GM12878 (cell line): ENCODE measurements at regions not wholly inside any gene's neighbourhood (a gene's known extent, or its start where the extent isn't known, plus 50 kb on each side); places are given as distances from the start of the nearest gene placed in this dataset.

Experiments used
- ATAC-seq: fragments of 200-7000 bp; cut with Tn5 transposase; 3 replicates; pipeline ENCODE4 v1.9.1; 2020; ENCODE audit warnings: mild to moderate bottlenecking, moderate library complexity
- BruUV-seq: library from RNA; stranded (reverse); fragments of 400-500 nt; replicated peaks from 2 replicates; lab custom pipeline; 2021; lab: Mats Ljungman, UMichigan
- CTCF ChIA-PET: fragments of 300-600 bp; sonication (Branson Sonifier 250); formaldehyde crosslinking; extraction: SDS; loops from one replicate; lab custom pipeline; 2021; ENCODE audit warnings: inconsistent platforms; lab: Yijun Ruan, JAX
- POLR2A ChIA-PET: fragments of 350-600 bp; formaldehyde crosslinking; extraction: SDS; loops from one replicate; lab custom pipeline; 2021; ENCODE audit warnings: inconsistent platforms; lab: Charles Lee
- RAD21 ChIA-PET: fragments of 300-600 bp; sonication (Branson Sonifier 250); formaldehyde crosslinking; loops from one replicate; lab custom pipeline; 2023; ENCODE audit warnings: antibody characterized with exemption; ENCODE audit not compliant: unreplicated experiment; lab: Charles Lee
- SMC1A ChIA-PET: fragments of 300-600 bp; sonication (Branson Sonifier 250); formaldehyde crosslinking; loops from one replicate; lab custom pipeline; 2023; ENCODE audit not compliant: unreplicated experiment, uncharacterized antibody; lab: Charles Lee
- DNase-seq: peaks from one replicate; pipeline ENCODE4 v3.0.0-alpha.2; 2011; ENCODE audit warnings: low read depth, low spot score
- FAIRE-seq: peaks from 3 replicates; lab custom pipeline; 2011; peaks lifted over from hg19 to GRCh38; lab: Jason Lieb, UNC
- H2AFZ ChIP-seq: 2 replicates; pipeline ENCODE4 v1.6.0; 2011; ENCODE audit warnings: low read depth, low read length, control low read depth; ENCODE audit not compliant: control insufficient read depth
- H3K27ac ChIP-seq: 2 replicates; pipeline ENCODE4 v1.5.1; 2011; ENCODE audit warnings: control low read depth; ENCODE audit not compliant: control insufficient read depth, insufficient read depth
- H3K27me3 ChIP-seq, 2 experiments: replicated peaks in 1 of 2; 2 replicates each; pipeline versions ENCODE4 v1.6.0 to v1.6.1; 2011; ENCODE audit warnings: low read length in 1 of 2; ENCODE audit not compliant: control insufficient read depth in 2 of 2, insufficient read depth in 2 of 2
- H3K36me3 ChIP-seq, 2 experiments: 2 replicates each; pipeline ENCODE4 v1.5.1; 2011; ENCODE audit warnings: low read length in 1 of 2; ENCODE audit not compliant: control insufficient read depth in 2 of 2, insufficient read depth in 2 of 2
- H3K4me1 ChIP-seq: 2 replicates; pipeline ENCODE4 v1.6.1; 2011; ENCODE audit warnings: mild to moderate bottlenecking, low read length, moderate library complexity, mixed read lengths; ENCODE audit not compliant: control insufficient read depth, insufficient read depth
- H3K4me2 ChIP-seq: 2 replicates; pipeline ENCODE4 v1.6.0; 2011; ENCODE audit warnings: control low read depth; ENCODE audit not compliant: control insufficient read depth, insufficient read depth
- H3K4me3 ChIP-seq: fragments of 200-600 bp; sonication (generic); 2 replicates; pipeline ENCODE4 v1.5.1; 2016
- H3K79me2 ChIP-seq: 2 replicates; pipeline ENCODE4 v1.6.0; 2011; ENCODE audit warnings: low read length; ENCODE audit not compliant: control insufficient read depth, insufficient read depth
- H3K9ac ChIP-seq: 2 replicates; pipeline ENCODE4 v1.8.0; 2011; ENCODE audit warnings: low read length, control low read depth, mixed read lengths; ENCODE audit not compliant: control insufficient read depth, insufficient read depth
- H3K9me3 ChIP-seq: replicated peaks from 3 replicates; pipeline ENCODE4 v1.5.1; 2011; ENCODE audit warnings: mild to moderate bottlenecking, low read length; ENCODE audit not compliant: control insufficient read depth, insufficient read depth
- H4K20me1 ChIP-seq: 2 replicates; pipeline ENCODE4 v1.6.0; 2011; ENCODE audit not compliant: control insufficient read depth, insufficient read depth
- ATF2 ChIP-seq: IDR thresholded peaks from 2 replicates; pipeline ENCODE4 v1.6.1; 2012; ENCODE audit warnings: low read length, inconsistent platforms
- BHLHE40 ChIP-seq, 2 experiments: fragments of 450-650 bp in 1 of 2; IDR thresholded peaks; 2 replicates each; pipeline ENCODE4 v1.6.1; 2011 to 2017; ENCODE audit warnings: low read depth in 2 of 2, borderline replicate concordance in 1 of 2, improper control_type of control experiment in 1 of 2, low read length in 1 of 2, mild to moderate bottlenecking in 1 of 2
- CEBPB ChIP-seq, 2 experiments: fragments of 150-350 bp in 1 of 2; IDR thresholded peaks; 2 replicates each; pipeline ENCODE4 v1.6.1; 2012 to 2014; ENCODE audit warnings: low read depth in 2 of 2, low read length in 2 of 2, borderline replicate concordance in 1 of 2, inconsistent platforms in 1 of 2
- EED ChIP-seq: sonication (generic); IDR thresholded peaks from 2 replicates; pipeline ENCODE4 v1.6.1; 2016; ENCODE audit warnings: antibody characterized with exemption, low read depth
- EZH2 ChIP-seq: IDR thresholded peaks from 2 replicates; pipeline ENCODE4 v1.6.1; 2012; ENCODE audit warnings: low read depth, mild to moderate bottlenecking, control low read depth, inconsistent platforms, low read length, borderline replicate concordance; ENCODE audit not compliant: control insufficient read depth
- HDAC6 ChIP-seq: fragments of 200-600 bp; sonication (generic); IDR thresholded peaks from one replicate; pipeline ENCODE4 v1.8.0; 2017; ENCODE audit warnings: antibody characterized with exemption; ENCODE audit not compliant: unreplicated experiment
- KAT2A ChIP-seq: conservative IDR thresholded peaks from 2 replicates; pipeline ENCODE4 v1.6.1; 2011; ENCODE audit warnings: low read depth, low read length; ENCODE audit not compliant: control insufficient read depth
- MTA3 ChIP-seq: IDR thresholded peaks from 2 replicates; pipeline ENCODE4 v1.6.1; 2012; ENCODE audit warnings: low read length, inconsistent platforms, borderline replicate concordance
- POLR2AphosphoS5 ChIP-seq: IDR thresholded peaks from 2 replicates; pipeline ENCODE4 v1.6.1; 2011; ENCODE audit warnings: mild to moderate bottlenecking, low read length, inconsistent platforms
- SRF ChIP-seq, 2 experiments: IDR thresholded peaks; 2 replicates each; pipeline ENCODE4 v1.6.1; 2011; ENCODE audit warnings: low read depth in 2 of 2, low read length in 2 of 2, mild to moderate bottlenecking in 1 of 2, moderate library complexity in 1 of 2
- TBL1XR1 ChIP-seq: IDR thresholded peaks from 2 replicates; pipeline ENCODE4 v1.6.1; 2012; ENCODE audit warnings: low read depth, low read length, improper control_type of control experiment
- TCF12 ChIP-seq: IDR thresholded peaks from 2 replicates; pipeline ENCODE4 v1.6.1; 2011; ENCODE audit warnings: low read depth, mild to moderate bottlenecking, low read length
- WRNIP1 ChIP-seq: IDR thresholded peaks from 2 replicates; pipeline ENCODE4 v1.6.1; 2011; ENCODE audit warnings: low read depth, low read length, improper control_type of control experiment, borderline replicate concordance
- YY1 ChIP-seq: IDR thresholded peaks from 2 replicates; pipeline ENCODE4 v1.6.1; 2011; ENCODE audit warnings: low read depth, mild to moderate bottlenecking, low read length
- ZBTB33 ChIP-seq: fragments of 450-650 bp; IDR thresholded peaks from 2 replicates; pipeline ENCODE4 v1.6.1; 2017; ENCODE audit warnings: mild to moderate bottlenecking
- ZNF207 ChIP-seq: fragments of 450-650 bp; IDR thresholded peaks from 2 replicates; pipeline ENCODE4 v1.6.1; 2014; ENCODE audit warnings: antibody characterized with exemption, mild to moderate bottlenecking, borderline replicate concordance
- WGBS: methylation state at CpG from one replicate; pipeline ENCODE4 v1.1.6; 2016; ENCODE audit warnings: low lambda C conversion rate; ENCODE audit not compliant: insufficient replicate concordance, insufficient coverage; ENCODE audit errors: missing lambda C conversion rate; 5-methylcytosine and 5-hydroxymethylcytosine counted together
- in situ Hi-C: fragments of 300-500 bp; cut with MboI; formaldehyde crosslinking; loops from 9 replicates; pipeline ENCODE4 v1.14.3; 2018; ENCODE audit warnings: mixed read lengths
- intact Hi-C: fragments of 100-400 bp; cut with micrococcal nuclease; formaldehyde crosslinking; loops from one replicate; pipeline ENCODE4 v1.14.2; 2022; ENCODE audit not compliant: unreplicated experiment

- ChIA-PET SMC1A (no interaction called here), RAD21 (no interaction called here), CTCF (no interaction called here), POLR2A (no interaction called here)
- DNase-seq (no peak), FAIRE-seq (no peak), ATAC-seq (no peak)
- Histone ChIP-seq H3K36me3 (no peaks in the 10 kb centered on the region), H2AFZ (no peak overlapping the region), H3K9me3 (no peaks in the 10 kb centered on the region), H4K20me1 (no peaks in the 10 kb centered on the region), H3K9ac (no peak overlapping the region), H3K27me3 (no peaks in the 10 kb centered on the region), H3K27ac (no peak overlapping the region), H3K4me3 (no peak overlapping the region), H3K79me2 (no peaks in the 10 kb centered on the region), H3K4me2 (no peak overlapping the region), H3K4me1 (no peaks in the 10 kb centered on the region)
- WGBS, result 57% methylated on average over 2 of the region's 2 CpGs
- intact Hi-C loops, result no loop called here
- in situ Hi-C loops, result no loop called here
- TF ChIP-seq SRF (IDR thresholded peaks at IDR 0.05; ENCODE audit: low read depth in 2 of 2, low read length in 2 of 2) (no peak), CEBPB (IDR thresholded peaks at IDR 0.05; ENCODE audit: borderline replicate concordance in 1 of 2, low read depth in 2 of 2, low read length in 2 of 2) (no peak), TCF12 (no peak), ZNF207 (no peak), TBL1XR1 (no peak), EED (no peak)
- no TSS peak for BruUV-seq
These were observed 105.5 kb downstream of the ZC3H11B start for GRCh38 chr1:219507437-219507836.

DNA sequence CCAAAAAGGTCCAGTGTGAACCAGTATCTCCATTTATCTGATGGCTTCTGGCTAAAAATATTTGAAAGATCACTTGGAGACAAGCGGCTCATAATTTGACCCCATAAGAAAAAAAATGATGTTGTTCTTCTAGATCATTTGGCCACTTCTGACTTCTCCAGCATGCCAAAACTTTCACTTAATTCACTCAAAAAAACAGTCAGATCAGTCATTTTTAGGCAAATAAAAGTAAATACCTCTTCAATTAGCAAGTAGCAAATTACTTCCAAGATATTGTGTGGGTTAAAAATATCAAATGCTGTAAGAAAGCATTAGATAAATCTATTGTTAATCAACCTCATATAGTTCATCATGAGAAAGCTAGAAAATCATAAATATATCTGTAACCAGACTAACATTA lies 106.0 kb downstream of the ZC3H11B start:
- ChIA-PET SMC1A (no interaction called here), POLR2A (no interaction called here), RAD21 (no interaction called here), CTCF (no interaction called here)
- ATAC-seq (no peak), FAIRE-seq (no peak), DNase-seq (no peak)
- Histone ChIP-seq H3K27ac (no peak overlapping the region), H3K79me2 (no peaks in the 10 kb centered on the region), H3K4me2 (no peak overlapping the region), H4K20me1 (no peaks in the 10 kb centered on the region), H3K36me3 (no peaks in the 10 kb centered on the region), H3K9me3 (no peaks in the 10 kb centered on the region), H3K9ac (no peak overlapping the region), H3K4me1 (no peaks in the 10 kb centered on the region), H3K27me3 (no peaks in the 10 kb centered on the region), H3K4me3 (no peak overlapping the region), H2AFZ (no peak overlapping the region)
- 96% methylated on average over 1 of the region's 1 CpG for WGBS
- intact Hi-C loops, result no loop called here
- in situ Hi-C loops, result no loop called here
- no TSS peak for BruUV-seq
- no peak for TF ChIP-seq ATF2
- TF ChIP-seq EZH2, result no peak
- TF ChIP-seq YY1, result no peak
- no peak for TF ChIP-seq POLR2AphosphoS5
- TF ChIP-seq MTA3, result no peak
- TF ChIP-seq KAT2A, result no peak
- no peak for TF ChIP-seq ZBTB33
- TF ChIP-seq BHLHE40 (IDR thresholded peaks at IDR 0.05; ENCODE audit: borderline replicate concordance in 1 of 2, low read depth in 2 of 2, low read length in 1 of 2), result no peak
- TF ChIP-seq WRNIP1, result no peak
- TF ChIP-seq HDAC6, result no peak
